SK-N-SH treated with all-trans-retinoic acid at 6 μM for 48 hours (cell line): ENCODE measurements at regions not wholly inside any gene's neighbourhood (a gene's known extent, or its start where the extent isn't known, plus 50 kb on each side); places are given as distances from the start of the nearest gene placed in this dataset.

ENCODE experiments used
- ATAC-seq: fragments of 200-7000 bp; cut with Tn5 transposase; 3 replicates; pipeline ENCODE4 v1.9.1; 2020; ENCODE audit warnings: mild to moderate bottlenecking, moderate library complexity
- ARNTL ChIP-seq: fragments of 450-650 bp; formaldehyde crosslinking; IDR thresholded peaks from 2 replicates; pipeline ENCODE4 v1.5.0; 2020; ENCODE audit warnings: low read depth, mild to moderate bottlenecking, moderate library complexity, borderline replicate concordance
- BACH2 ChIP-seq: fragments of 250-450 bp; sonication (Bioruptor Pico); IDR thresholded peaks from 2 replicates; pipeline ENCODE4 v1.9.0; 2021; ENCODE audit warnings: mild to moderate bottlenecking, borderline replicate concordance
- CSDC2 ChIP-seq: fragments of 250-450 bp; sonication (Bioruptor Pico); IDR thresholded peaks from 2 replicates; pipeline ENCODE4 v1.5.0; 2020; ENCODE audit warnings: mild to moderate bottlenecking, moderate library complexity
- GLIS3 ChIP-seq: fragments of 250-450 bp; sonication (Bioruptor Pico); IDR thresholded peaks from 2 replicates; pipeline ENCODE4 v1.5.0; 2020; ENCODE audit warnings: mild to moderate bottlenecking, moderate library complexity
- ISL1 ChIP-seq: fragments of 250-450 bp; sonication (Bioruptor Pico); IDR thresholded peaks from 2 replicates; pipeline ENCODE4 v2.1.2; 2022; ENCODE audit warnings: mild to moderate bottlenecking, moderate library complexity
- OSR1 ChIP-seq: fragments of 250-450 bp; sonication (Bioruptor Pico); IDR thresholded peaks from 2 replicates; pipeline ENCODE4 v1.8.0; 2022; ENCODE audit warnings: moderate library complexity, mild to moderate bottlenecking, inconsistent platforms
- PPARA ChIP-seq: fragments of 250-450 bp; sonication (Bioruptor Pico); IDR thresholded peaks from 2 replicates; pipeline ENCODE4 v1.5.0; 2020; ENCODE audit warnings: mild to moderate bottlenecking, borderline replicate concordance
- SNAI2 ChIP-seq: fragments of 250-450 bp; sonication (Bioruptor Pico); IDR thresholded peaks from 2 replicates; pipeline ENCODE4 v1.5.0; 2020; ENCODE audit warnings: mild to moderate bottlenecking, moderate library complexity
- TCF4 ChIP-seq: fragments of 250-450 bp; sonication (Bioruptor Pico); IDR thresholded peaks from 2 replicates; pipeline ENCODE4 v1.8.0; 2021; ENCODE audit warnings: mild to moderate bottlenecking, moderate library complexity, borderline replicate concordance
- TOX ChIP-seq: fragments of 250-450 bp; sonication (Bioruptor Pico); IDR thresholded peaks from 2 replicates; pipeline ENCODE4 v1.8.0; 2021; ENCODE audit warnings: mild to moderate bottlenecking, moderate library complexity, borderline replicate concordance
- ZFP3 ChIP-seq: fragments of 250-450 bp; sonication (Bioruptor Pico); IDR thresholded peaks from 2 replicates; pipeline ENCODE4 v1.5.0; 2020; ENCODE audit warnings: mild to moderate bottlenecking, moderate library complexity
- ZFP30 ChIP-seq: fragments of 450-650 bp; formaldehyde crosslinking; IDR thresholded peaks from 2 replicates; pipeline ENCODE4 v1.5.0; 2022; ENCODE audit warnings: mild to moderate bottlenecking, moderate library complexity
- ZNF565 ChIP-seq: fragments of 450-650 bp; formaldehyde crosslinking; conservative IDR thresholded peaks from 2 replicates; pipeline ENCODE4 v1.5.0; 2020; ENCODE audit warnings: low read depth, mild to moderate bottlenecking, moderate library complexity
- ZNF70 ChIP-seq: fragments of 450-650 bp; formaldehyde crosslinking; IDR thresholded peaks from 2 replicates; pipeline ENCODE4 v1.5.0; 2020; ENCODE audit warnings: mild to moderate bottlenecking, moderate library complexity
- TF ChIP-seq, protein P1 (sequence below): fragments of 250-450 bp; sonication (Bioruptor Pico); IDR thresholded peaks from 2 replicates; pipeline ENCODE4 v1.5.0; 2020; ENCODE audit warnings: mild to moderate bottlenecking, moderate library complexity
- TF ChIP-seq, protein P2 (sequence below): fragments of 250-450 bp; sonication (Bioruptor Pico); IDR thresholded peaks from 2 replicates; pipeline ENCODE4 v1.8.0; 2020; ENCODE audit warnings: mild to moderate bottlenecking, moderate library complexity, borderline replicate concordance
- TF ChIP-seq, protein P3 (sequence below): fragments of 250-450 bp; sonication (Bioruptor Pico); IDR thresholded peaks from 2 replicates; pipeline ENCODE4 v1.5.1; 2020; ENCODE audit warnings: low read depth, mild to moderate bottlenecking, moderate library complexity
- TF ChIP-seq, protein P4 (sequence below): fragments of 250-450 bp; sonication (Bioruptor Pico); IDR thresholded peaks from 2 replicates; pipeline ENCODE4 v1.8.0; 2021; ENCODE audit warnings: low read depth, mild to moderate bottlenecking, moderate library complexity, borderline replicate concordance
- TF ChIP-seq, protein P5 (sequence below): fragments of 250-450 bp; sonication (Bioruptor Pico); IDR thresholded peaks from 2 replicates; pipeline ENCODE4 v1.5.1; 2021; ENCODE audit warnings: mild to moderate bottlenecking, moderate library complexity

DNA sequence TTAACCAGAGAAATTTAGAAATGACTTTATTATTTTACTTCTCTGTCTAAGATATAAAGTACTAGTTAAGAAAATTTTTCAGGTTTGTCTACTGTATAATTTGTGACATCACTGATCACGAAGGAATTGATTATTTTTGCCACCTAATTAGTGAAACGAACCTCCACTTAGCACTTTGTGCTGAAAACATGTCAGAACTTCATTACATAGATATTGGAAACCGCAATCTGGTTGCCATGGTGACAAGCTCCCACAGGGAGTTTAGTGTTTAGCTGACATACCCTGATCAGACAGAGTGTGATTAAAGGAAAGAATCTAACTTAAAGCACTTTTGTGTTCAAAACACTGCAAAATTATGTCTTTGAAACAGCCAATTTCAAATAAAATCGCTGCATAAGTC is 668.4 kb upstream of the CCNG1 start:
- TF ChIP-seq PPARA (CRISPR knock-in tag): no peak
- TF ChIP-seq, protein P1, sequence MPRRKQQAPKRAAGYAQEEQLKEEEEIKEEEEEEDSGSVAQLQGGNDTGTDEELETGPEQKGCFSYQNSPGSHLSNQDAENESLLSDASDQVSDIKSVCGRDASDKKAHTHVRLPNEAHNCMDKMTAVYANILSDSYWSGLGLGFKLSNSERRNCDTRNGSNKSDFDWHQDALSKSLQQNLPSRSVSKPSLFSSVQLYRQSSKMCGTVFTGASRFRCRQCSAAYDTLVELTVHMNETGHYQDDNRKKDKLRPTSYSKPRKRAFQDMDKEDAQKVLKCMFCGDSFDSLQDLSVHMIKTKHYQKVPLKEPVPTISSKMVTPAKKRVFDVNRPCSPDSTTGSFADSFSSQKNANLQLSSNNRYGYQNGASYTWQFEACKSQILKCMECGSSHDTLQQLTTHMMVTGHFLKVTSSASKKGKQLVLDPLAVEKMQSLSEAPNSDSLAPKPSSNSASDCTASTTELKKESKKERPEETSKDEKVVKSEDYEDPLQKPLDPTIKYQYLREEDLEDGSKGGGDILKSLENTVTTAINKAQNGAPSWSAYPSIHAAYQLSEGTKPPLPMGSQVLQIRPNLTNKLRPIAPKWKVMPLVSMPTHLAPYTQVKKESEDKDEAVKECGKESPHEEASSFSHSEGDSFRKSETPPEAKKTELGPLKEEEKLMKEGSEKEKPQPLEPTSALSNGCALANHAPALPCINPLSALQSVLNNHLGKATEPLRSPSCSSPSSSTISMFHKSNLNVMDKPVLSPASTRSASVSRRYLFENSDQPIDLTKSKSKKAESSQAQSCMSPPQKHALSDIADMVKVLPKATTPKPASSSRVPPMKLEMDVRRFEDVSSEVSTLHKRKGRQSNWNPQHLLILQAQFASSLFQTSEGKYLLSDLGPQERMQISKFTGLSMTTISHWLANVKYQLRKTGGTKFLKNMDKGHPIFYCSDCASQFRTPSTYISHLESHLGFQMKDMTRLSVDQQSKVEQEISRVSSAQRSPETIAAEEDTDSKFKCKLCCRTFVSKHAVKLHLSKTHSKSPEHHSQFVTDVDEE (CRISPR knock-in tag): no peak
- TF ChIP-seq GLIS3 (CRISPR knock-in tag): no peak
- TF ChIP-seq ISL1 (CRISPR knock-in tag): no peak
- no peak for TF ChIP-seq BACH2 (CRISPR knock-in tag)
- TF ChIP-seq ARNTL: no peak
- TF ChIP-seq, protein P2, sequence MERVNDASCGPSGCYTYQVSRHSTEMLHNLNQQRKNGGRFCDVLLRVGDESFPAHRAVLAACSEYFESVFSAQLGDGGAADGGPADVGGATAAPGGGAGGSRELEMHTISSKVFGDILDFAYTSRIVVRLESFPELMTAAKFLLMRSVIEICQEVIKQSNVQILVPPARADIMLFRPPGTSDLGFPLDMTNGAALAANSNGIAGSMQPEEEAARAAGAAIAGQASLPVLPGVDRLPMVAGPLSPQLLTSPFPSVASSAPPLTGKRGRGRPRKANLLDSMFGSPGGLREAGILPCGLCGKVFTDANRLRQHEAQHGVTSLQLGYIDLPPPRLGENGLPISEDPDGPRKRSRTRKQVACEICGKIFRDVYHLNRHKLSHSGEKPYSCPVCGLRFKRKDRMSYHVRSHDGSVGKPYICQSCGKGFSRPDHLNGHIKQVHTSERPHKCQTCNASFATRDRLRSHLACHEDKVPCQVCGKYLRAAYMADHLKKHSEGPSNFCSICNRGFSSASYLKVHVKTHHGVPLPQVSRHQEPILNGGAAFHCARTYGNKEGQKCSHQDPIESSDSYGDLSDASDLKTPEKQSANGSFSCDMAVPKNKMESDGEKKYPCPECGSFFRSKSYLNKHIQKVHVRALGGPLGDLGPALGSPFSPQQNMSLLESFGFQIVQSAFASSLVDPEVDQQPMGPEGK (CRISPR knock-in tag): no peak
- ATAC-seq: no peak

DNA sequence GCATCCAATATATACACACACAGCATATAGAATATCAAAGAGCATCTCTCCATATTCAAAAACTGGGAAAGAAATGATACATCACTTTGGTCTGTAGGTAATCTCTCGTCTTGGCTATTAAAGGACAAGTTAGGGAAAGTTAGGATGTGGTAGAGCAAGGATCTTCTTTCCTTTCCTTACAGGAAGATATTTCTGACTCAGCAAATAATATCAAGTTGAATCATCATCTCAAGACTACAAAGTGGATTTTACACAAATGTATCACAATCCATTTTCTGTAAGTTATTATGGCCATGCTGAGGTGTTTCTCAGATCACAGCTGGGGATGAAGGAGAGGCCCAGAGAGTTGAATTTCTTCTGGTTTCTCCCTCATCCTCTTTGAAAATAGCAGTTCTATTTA is 651.7 kb upstream of the CCNG1 start:
- no peak for ATAC-seq
- TF ChIP-seq, protein P1 (CRISPR knock-in tag): no peak
- TF ChIP-seq GLIS3 (CRISPR knock-in tag): no peak
- TF ChIP-seq OSR1: no peak
- TF ChIP-seq, protein P2 (CRISPR knock-in tag): no peak
- no peak for TF ChIP-seq ZFP3
- TF ChIP-seq CSDC2 (CRISPR knock-in tag): no peak
- TF ChIP-seq, protein P3, sequence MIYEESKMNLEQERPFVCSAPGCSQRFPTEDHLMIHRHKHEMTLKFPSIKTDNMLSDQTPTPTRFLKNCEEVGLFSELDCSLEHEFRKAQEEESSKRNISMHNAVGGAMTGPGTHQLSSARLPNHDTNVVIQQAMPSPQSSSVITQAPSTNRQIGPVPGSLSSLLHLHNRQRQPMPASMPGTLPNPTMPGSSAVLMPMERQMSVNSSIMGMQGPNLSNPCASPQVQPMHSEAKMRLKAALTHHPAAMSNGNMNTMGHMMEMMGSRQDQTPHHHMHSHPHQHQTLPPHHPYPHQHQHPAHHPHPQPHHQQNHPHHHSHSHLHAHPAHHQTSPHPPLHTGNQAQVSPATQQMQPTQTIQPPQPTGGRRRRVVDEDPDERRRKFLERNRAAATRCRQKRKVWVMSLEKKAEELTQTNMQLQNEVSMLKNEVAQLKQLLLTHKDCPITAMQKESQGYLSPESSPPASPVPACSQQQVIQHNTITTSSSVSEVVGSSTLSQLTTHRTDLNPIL (CRISPR knock-in tag): no peak

DNA sequence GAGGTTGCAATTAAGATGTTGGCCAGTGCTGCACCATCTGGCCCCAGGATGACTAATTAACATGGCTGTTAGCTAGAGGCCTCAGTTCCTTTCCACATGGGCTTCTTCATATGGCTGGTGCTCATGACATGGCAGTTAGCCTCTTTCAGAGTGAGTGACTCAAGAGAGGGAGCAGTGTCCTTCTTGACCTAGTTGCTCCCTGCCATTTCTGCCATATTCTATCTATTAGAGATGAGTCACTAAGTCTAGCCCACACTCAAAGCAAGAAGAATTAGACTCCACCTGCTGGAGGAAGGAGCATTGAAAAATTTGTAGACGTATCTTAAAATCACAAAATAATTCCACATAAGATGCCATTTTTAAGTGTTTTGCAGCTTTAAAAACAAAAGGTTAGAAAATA is 651.2 kb upstream of the CCNG1 start:
- ATAC-seq: no peak
- no peak for TF ChIP-seq TCF4 (CRISPR knock-in tag)
- no peak for TF ChIP-seq SNAI2
- TF ChIP-seq CSDC2 (CRISPR knock-in tag): no peak
- no peak for TF ChIP-seq ZNF565
- no peak for TF ChIP-seq ZFP3
- no peak for TF ChIP-seq BACH2 (CRISPR knock-in tag)
- TF ChIP-seq, protein P2 (CRISPR knock-in tag): no peak
- no peak for TF ChIP-seq TOX (CRISPR knock-in tag)
- TF ChIP-seq, protein P3 (CRISPR knock-in tag): no peak
- TF ChIP-seq, protein P4, sequence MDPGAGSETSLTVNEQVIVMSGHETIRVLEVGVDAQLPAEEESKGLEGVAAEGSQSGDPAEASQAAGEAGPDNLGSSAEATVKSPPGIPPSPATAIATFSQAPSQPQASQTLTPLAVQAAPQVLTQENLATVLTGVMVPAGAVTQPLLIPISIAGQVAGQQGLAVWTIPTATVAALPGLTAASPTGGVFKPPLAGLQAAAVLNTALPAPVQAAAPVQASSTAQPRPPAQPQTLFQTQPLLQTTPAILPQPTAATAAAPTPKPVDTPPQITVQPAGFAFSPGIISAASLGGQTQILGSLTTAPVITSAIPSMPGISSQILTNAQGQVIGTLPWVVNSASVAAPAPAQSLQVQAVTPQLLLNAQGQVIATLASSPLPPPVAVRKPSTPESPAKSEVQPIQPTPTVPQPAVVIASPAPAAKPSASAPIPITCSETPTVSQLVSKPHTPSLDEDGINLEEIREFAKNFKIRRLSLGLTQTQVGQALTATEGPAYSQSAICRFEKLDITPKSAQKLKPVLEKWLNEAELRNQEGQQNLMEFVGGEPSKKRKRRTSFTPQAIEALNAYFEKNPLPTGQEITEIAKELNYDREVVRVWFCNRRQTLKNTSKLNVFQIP (CRISPR knock-in tag): no peak
- TF ChIP-seq PPARA (CRISPR knock-in tag): no peak
- TF ChIP-seq, protein P5, sequence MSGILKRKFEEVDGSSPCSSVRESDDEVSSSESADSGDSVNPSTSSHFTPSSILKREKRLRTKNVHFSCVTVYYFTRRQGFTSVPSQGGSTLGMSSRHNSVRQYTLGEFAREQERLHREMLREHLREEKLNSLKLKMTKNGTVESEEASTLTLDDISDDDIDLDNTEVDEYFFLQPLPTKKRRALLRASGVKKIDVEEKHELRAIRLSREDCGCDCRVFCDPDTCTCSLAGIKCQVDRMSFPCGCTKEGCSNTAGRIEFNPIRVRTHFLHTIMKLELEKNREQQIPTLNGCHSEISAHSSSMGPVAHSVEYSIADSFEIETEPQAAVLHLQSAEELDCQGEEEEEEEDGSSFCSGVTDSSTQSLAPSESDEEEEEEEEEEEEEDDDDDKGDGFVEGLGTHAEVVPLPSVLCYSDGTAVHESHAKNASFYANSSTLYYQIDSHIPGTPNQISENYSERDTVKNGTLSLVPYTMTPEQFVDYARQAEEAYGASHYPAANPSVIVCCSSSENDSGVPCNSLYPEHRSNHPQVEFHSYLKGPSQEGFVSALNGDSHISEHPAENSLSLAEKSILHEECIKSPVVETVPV (CRISPR knock-in tag): no peak
- no peak for TF ChIP-seq ZNF70 (CRISPR knock-in tag)
- no peak for TF ChIP-seq GLIS3 (CRISPR knock-in tag)
- TF ChIP-seq ZFP30 (CRISPR knock-in tag): no peak
